ENCODE measurements at regions not wholly inside any gene's neighbourhood (a gene's known extent, or its start where the extent isn't known, plus 50 kb on each side); places are given as distances from the start of the nearest gene placed in this dataset.
"Not testable (repeated sequence)": the region's sequence is repeated elsewhere in the genome, so short reads cannot be mapped to it uniquely, and the experiment has no call there.

DNA sequence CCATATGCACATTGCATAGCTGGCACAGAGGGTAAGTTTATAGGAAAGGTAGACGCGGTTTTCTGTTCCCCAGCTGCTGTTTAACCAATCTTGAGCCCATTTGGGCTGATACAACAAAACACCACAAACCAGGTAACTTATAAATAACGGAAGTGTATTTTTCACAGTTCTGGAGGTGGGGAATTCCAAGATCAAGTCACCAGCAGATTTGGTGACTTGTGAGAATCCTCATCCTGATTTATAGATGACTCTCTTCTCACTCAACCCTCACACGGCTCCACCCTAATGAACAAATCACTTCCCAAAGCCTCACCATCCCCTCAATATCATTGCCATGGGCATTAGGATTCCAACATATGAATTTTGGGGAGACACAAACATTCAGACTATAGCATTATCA, 694.4 kb upstream of the NR2F2 start:
- no peak overlapping the region for H3K9ac ChIP-seq (ENCODE audit: low read length)
- no peaks in the 10 kb centered on the region for H3K9me3 ChIP-seq (ENCODE audit: low read length)
- TF ChIP-seq EZH2 (IDR thresholded peaks at IDR 0.05; ENCODE audit: borderline replicate concordance, low read length) = no peak
- TF ChIP-seq, protein P1, sequence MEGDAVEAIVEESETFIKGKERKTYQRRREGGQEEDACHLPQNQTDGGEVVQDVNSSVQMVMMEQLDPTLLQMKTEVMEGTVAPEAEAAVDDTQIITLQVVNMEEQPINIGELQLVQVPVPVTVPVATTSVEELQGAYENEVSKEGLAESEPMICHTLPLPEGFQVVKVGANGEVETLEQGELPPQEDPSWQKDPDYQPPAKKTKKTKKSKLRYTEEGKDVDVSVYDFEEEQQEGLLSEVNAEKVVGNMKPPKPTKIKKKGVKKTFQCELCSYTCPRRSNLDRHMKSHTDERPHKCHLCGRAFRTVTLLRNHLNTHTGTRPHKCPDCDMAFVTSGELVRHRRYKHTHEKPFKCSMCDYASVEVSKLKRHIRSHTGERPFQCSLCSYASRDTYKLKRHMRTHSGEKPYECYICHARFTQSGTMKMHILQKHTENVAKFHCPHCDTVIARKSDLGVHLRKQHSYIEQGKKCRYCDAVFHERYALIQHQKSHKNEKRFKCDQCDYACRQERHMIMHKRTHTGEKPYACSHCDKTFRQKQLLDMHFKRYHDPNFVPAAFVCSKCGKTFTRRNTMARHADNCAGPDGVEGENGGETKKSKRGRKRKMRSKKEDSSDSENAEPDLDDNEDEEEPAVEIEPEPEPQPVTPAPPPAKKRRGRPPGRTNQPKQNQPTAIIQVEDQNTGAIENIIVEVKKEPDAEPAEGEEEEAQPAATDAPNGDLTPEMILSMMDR (IDR thresholded peaks at IDR 0.05; ENCODE audit: low read length) = no peak
- no peaks in the 10 kb centered on the region for H3K36me3 ChIP-seq (ENCODE audit: insufficient read depth, low read length)
- no peaks in the 10 kb centered on the region for H3F3A ChIP-seq (ENCODE audit: insufficient read depth, low read length)
- no peaks in the 10 kb centered on the region for H3K27me3 ChIP-seq (ENCODE audit: insufficient read depth, low read length)
- H3K4me2 ChIP-seq (ENCODE audit: low read length) = no peak overlapping the region
- no peaks in the 10 kb centered on the region for H3K4me1 ChIP-seq (ENCODE audit: insufficient read depth, low read length, severe bottlenecking)
- no peak overlapping the region for H3K27ac ChIP-seq (ENCODE audit: low read depth, low read length, poor library complexity, severe bottlenecking)
- H3K9me2 ChIP-seq (ENCODE audit: low read depth, low read length) = no peaks in the 10 kb centered on the region
- no peaks in the 10 kb centered on the region for H3K79me2 ChIP-seq (ENCODE audit: insufficient read depth, low read length)
- no peak overlapping the region for H2AFZ ChIP-seq (ENCODE audit: low read length)
- no peaks in the 10 kb centered on the region for H4K20me1 ChIP-seq (ENCODE audit: insufficient read depth, low read length)
- H3K4me3 ChIP-seq (ENCODE audit: low read depth, low read length, poor library complexity, severe bottlenecking) = no peak overlapping the region

DNA sequence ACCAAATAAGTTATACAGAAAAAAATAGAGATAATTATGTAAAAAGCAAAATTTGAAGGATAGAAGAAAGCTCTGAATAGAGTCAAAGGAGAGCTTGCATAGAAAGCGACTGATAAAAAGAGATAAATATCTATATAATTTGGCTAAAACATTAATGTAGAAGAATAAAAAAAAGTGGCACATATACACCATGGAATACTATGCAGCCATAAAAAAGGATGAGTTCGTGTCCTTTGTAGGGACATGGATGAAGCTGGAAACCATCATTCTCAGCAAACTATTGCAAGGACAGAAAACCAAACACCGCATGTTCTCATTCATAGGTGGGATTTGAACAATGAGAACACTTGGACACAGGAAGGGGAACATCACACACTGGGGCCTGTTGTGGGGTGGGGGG, 693.3 kb upstream of the NR2F2 start:
- not testable (repeated sequence) for H4K20me1 ChIP-seq (ENCODE audit: insufficient read depth, low read length); H3K4me3 ChIP-seq (ENCODE audit: low read depth, low read length, poor library complexity, severe bottlenecking); H3F3A ChIP-seq (ENCODE audit: insufficient read depth, low read length); H3K36me3 ChIP-seq (ENCODE audit: insufficient read depth, low read length); H2AFZ ChIP-seq (ENCODE audit: low read length); H3K79me2 ChIP-seq (ENCODE audit: insufficient read depth, low read length); H3K9me2 ChIP-seq (ENCODE audit: low read depth, low read length); H3K27ac ChIP-seq (ENCODE audit: low read depth, low read length, poor library complexity, severe bottlenecking); H3K9ac ChIP-seq (ENCODE audit: low read length); H3K4me2 ChIP-seq (ENCODE audit: low read length); H3K9me3 ChIP-seq (ENCODE audit: low read length); H3K4me1 ChIP-seq (ENCODE audit: insufficient read depth, low read length, severe bottlenecking); H3K27me3 ChIP-seq (ENCODE audit: insufficient read depth, low read length)

DNA sequence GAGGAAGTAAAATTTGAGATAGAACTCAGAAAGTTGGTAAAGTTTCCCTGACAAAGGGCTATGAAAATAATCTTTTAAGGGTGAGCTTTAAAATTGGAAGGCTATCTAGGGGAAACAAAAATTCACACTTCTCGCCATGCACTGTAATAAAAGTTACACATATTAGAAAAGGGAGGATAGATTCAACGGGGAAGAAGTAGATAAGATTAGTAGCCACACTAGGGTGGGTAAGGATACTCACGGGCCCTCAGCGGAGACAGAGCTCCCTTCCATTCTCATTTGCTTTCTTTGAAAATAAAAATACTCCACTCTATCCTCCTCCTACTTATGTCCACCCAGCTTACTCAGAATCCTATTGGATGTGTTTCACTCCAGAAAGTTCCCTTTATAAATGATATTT, 691.3 kb upstream of the NR2F2 start:
- Histone ChIP-seq H3K36me3 (ENCODE audit: insufficient read depth, low read length) (no peaks in the 10 kb centered on the region), H3K9me3 (ENCODE audit: low read length) (no peaks in the 10 kb centered on the region), H3K27me3 (ENCODE audit: insufficient read depth, low read length) (no peaks in the 10 kb centered on the region), H4K20me1 (ENCODE audit: insufficient read depth, low read length) (no peaks in the 10 kb centered on the region), H3K4me3 (ENCODE audit: low read depth, low read length, poor library complexity, severe bottlenecking) (no peak overlapping the region), H3K27ac (ENCODE audit: low read depth, low read length, poor library complexity, severe bottlenecking) (no peak overlapping the region), H3K9me2 (ENCODE audit: low read depth, low read length) (no peaks in the 10 kb centered on the region), H3K4me1 (ENCODE audit: insufficient read depth, low read length, severe bottlenecking) (no peaks in the 10 kb centered on the region), H3K4me2 (ENCODE audit: low read length) (no peak overlapping the region), H3K79me2 (ENCODE audit: insufficient read depth, low read length) (no peaks in the 10 kb centered on the region), H2AFZ (ENCODE audit: low read length) (no peak overlapping the region), H3K9ac (ENCODE audit: low read length) (no peak overlapping the region), H3F3A (ENCODE audit: insufficient read depth, low read length) (no peaks in the 10 kb centered on the region)
- TF ChIP-seq, protein P1 (IDR thresholded peaks at IDR 0.05; ENCODE audit: low read length) = no peak
- TF ChIP-seq EZH2 (IDR thresholded peaks at IDR 0.05; ENCODE audit: borderline replicate concordance, low read length) = no peak

DNA sequence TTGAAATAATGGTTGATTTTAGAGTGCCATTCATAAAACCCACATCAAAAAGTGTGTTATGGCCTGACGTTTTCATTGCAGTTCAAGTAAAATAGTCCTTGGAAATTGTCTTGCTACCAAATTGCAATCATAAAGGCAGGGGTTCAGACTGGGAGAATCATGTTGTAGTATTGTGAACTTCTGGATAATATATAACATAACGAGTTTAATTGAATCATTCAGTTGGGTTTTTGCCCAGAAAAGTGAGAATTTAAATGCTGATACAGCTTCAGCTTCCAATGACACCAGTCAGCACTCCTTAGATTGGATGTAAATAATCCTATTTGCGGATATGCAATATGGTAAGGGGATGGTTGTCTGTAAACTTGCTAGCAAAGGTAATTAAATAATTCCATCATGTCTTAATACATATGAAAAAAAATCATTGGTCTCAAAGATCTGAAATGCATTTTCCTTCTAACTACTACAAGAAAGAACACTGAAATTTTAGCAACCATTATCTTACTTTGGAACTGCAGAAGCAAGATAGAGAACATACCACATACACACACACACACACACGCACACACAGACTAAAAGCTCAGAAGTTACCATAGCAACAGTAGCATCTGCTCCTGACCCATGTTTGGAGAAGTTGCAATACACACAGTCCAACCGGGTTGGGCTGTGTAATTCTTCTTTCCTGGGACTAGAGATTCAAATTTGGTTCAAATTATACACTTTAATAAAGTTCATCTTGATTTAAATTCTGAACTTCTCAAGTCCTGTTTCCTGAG, 686.2 kb upstream of the NR2F2 start:
- Histone ChIP-seq H3K27me3 (ENCODE audit: insufficient read depth, low read length) (no peaks in the 10 kb centered on the region), H3K79me2 (ENCODE audit: insufficient read depth, low read length) (no peaks in the 10 kb centered on the region), H3K9me3 (ENCODE audit: low read length) (no peaks in the 10 kb centered on the region), H3K9ac (ENCODE audit: low read length) (no peak overlapping the region), H3K4me1 (ENCODE audit: insufficient read depth, low read length, severe bottlenecking) (no peaks in the 10 kb centered on the region), H3K4me3 (ENCODE audit: low read depth, low read length, poor library complexity, severe bottlenecking) (no peak overlapping the region), H2AFZ (ENCODE audit: low read length) (no peak overlapping the region), H3K27ac (ENCODE audit: low read depth, low read length, poor library complexity, severe bottlenecking) (no peak overlapping the region), H3K9me2 (ENCODE audit: low read depth, low read length) (no peaks in the 10 kb centered on the region), H4K20me1 (ENCODE audit: insufficient read depth, low read length) (no peaks in the 10 kb centered on the region), H3K36me3 (ENCODE audit: insufficient read depth, low read length) (no peaks in the 10 kb centered on the region), H3K4me2 (ENCODE audit: low read length) (no peak overlapping the region), H3F3A (ENCODE audit: insufficient read depth, low read length) (no peaks in the 10 kb centered on the region)
- TF ChIP-seq, protein P1 (IDR thresholded peaks at IDR 0.05; ENCODE audit: low read length) = no peak
- no peak for TF ChIP-seq EZH2 (IDR thresholded peaks at IDR 0.05; ENCODE audit: borderline replicate concordance, low read length)
